ENCODE measurements at regions not wholly inside any gene's neighbourhood (a gene's known extent, or its start where the extent isn't known, plus 50 kb on each side); places are given as distances from the start of the nearest gene placed in this dataset.

DNA sequence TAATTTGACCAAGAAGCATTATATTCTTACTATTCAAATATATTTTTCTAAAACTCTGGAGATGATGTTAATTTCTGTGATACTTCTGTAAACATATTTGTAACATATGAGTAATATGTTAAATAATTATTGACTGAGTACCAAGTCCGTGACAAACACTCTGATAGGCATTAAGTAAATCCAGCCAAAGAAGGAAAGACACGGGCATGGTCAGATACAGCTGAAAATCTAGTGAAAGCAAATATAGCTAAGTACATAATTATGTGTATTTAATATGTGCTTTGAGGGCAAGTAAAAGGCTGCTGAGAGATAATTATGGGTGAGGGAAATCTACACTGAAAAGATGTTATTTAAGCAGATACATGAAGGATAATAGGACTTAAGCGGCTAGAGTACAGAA lies 1263.6 kb upstream of the ADGRL3 start:
- no peak for DNase-seq

GRCh38 chr4:59938166-59938565 lies 1262.0 kb upstream of the ADGRL3 start:
- no peak for DNase-seq

GRCh38 chr4:59945277-59945676 lies 1254.8 kb upstream of the ADGRL3 start:
- no peak for DNase-seq

- DNase-seq = no peak
Observed at GRCh38 chr4:59945716-59946115, 1254.4 kb upstream of the ADGRL3 start.

DNA sequence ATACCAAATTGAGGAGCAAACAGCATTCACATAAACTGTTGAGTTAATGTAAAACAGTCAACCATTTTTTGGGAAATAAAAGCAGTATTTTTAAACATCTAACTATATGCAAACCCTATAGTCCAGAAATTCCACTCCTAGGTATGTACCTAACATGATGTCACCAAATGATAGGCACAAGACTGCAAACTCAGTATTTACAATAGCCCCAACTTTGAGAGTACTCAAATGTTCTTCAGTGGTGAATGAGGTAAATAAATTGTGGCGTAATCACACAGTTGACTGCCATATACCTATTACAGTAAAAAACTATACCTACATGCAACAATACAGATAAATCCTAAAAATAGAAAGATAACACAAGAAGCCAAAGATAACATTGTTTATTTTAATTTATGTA lies 1243.8 kb upstream of the ADGRL3 start:
- DNase-seq = no peak

- no peak for DNase-seq
Observed at GRCh38 chr4:59960143-59960542, 1240.0 kb upstream of the ADGRL3 start.

DNA sequence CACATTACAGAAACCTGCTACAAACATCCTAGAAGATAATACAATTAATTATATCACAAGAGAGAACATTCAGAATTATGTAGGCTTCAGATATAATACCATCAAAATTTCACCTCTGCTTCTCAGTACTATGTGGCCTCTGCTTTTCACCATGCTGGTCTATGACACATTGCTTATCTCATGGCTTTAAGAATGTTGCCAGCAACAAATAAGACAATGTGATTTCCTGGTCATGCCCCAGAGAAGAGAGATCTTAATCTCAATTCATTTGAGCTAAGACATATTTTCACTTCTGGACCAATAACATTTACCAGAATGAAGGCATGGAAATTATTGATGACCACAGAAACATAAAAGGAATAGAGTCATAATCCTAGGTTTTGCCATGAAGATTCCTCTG lies 1233.4 kb upstream of the ADGRL3 start:
- no peak for DNase-seq

- DNase-seq = no peak
Observed at GRCh38 chr4:59968796-59969195, 1231.3 kb upstream of the ADGRL3 start.

GRCh38 chr4:59969909-59970308 lies 1230.2 kb upstream of the ADGRL3 start:
- no peak for DNase-seq

GRCh38 chr4:59971952-59972351 lies 1228.2 kb upstream of the ADGRL3 start:
- no peak for DNase-seq

DNA sequence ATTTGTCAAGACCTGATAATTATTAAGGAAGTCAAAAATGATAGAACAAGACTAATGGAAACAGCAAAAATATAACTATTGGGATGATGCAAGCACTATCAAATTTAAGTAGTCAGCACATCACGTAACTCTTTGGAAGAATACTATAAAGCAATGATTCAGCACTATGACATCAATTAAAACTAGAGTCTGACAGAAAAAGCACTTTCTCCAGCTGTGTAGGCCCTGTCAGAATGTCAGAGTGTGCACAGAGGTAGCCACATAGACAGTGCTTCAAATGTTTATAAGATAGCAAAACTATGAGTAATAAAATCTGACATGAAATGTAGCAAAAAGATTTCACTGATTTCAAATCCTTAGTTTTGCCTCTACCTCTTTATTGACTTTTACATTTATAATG lies 1226.6 kb upstream of the ADGRL3 start:
- no peak for DNase-seq

DNA sequence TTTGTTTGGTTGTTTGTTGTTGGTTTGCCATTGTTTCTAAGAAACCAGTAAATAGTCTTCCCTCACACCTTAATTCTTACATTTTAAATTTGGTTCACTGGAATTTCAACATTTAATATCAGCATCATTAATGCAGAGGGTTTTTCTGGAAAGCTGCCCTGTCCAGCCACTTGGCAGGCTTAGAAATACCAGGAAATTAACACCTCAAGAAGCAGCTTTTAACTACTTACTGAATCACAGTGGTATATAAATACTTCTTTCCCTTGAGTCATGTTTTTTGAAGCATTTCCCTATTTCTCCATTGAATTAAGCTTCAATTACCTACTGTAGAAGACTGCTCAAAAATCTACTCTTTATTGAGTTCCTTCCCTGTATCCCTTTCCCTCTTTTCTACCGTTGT lies 1221.1 kb upstream of the ADGRL3 start:
- DNase-seq = no peak

DNA sequence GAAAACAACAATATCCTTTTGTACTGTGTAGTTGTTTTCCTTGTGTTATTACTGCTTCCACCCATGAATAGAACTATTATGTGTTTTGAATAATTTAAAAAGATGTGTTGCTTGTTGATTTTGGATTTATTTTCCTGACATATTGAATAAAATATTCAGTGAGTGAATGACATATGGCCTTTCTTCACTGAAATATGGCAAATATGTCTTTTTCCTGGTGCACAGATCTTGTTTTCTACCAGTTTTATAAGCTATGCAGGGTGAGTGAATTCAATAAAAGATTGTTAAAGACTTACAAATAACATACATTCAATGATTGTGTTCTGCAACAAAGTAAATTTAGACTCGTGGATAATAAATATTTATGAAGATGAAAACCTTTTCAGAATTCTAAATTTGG lies 1216.3 kb upstream of the ADGRL3 start:
- no peak for DNase-seq

- no peak for DNase-seq
Observed at GRCh38 chr4:59987289-59987688, 1212.8 kb upstream of the ADGRL3 start.

DNA sequence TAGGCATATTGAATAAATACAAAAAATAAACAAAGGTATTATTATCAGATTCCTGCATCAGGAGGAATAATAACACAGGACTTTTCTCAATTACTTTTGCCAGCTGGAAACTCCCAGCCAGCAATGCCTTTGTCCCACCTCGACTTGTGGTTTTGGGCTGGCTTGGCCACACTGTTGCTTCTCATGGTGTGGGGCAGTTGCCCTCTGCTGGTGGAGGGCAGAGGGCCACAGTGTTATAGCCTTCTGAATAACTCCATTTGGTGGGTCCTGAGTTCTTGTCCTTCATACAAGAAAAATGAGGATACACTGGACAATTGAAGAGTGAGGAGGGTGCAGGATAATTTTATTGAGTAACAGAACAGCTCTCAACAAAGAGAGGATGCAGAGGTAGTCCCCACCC lies 1206.0 kb upstream of the ADGRL3 start:
- DNase-seq = no peak

- no peak for DNase-seq
Observed at GRCh38 chr4:60002603-60003337, 1197.4 kb upstream of the ADGRL3 start.

GRCh38 chr4:60013464-60014184 lies 1186.5 kb upstream of the ADGRL3 start:
- no peak for DNase-seq

- DNase-seq = no peak
Observed at GRCh38 chr4:60016971-60017370, 1183.2 kb upstream of the ADGRL3 start.

DNA sequence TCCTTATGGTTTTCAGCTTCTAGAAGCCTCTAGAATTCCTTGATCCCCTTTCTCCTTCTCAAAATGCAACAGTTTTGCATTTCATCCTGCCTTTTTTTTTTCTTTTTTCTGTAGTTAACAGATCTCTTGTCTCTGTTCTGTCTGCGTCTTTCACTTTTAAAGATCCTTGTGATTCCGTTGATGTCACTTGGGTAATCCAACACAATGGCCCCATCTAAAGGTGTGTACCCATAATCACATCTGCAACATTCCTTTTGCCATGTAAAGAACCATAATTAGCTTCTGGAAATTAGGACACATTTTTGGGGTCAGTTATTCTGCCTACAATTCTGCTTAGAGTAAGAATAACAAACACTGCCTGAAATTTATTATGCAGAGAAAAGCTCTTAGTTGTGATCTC lies 1180.9 kb upstream of the ADGRL3 start:
- no peak for DNase-seq

DNA sequence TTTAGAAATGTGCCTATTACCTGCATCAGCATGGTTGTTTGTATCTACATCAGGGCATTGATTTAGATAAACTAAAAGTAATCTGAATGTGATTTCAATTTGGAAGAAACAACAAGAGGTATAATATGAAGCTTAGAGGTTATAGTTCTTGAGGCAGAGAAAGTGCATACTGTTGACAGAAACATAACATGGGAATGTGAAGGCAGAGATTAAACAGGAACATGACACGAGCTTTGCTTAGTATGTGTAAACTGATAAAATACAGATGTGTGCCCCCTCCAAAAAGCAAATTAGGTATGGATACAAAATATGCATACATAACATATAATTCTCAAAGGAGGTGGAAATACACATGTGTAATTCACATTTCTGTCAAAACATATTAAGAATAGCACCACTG lies 1180.2 kb upstream of the ADGRL3 start:
- no peak for DNase-seq

DNA sequence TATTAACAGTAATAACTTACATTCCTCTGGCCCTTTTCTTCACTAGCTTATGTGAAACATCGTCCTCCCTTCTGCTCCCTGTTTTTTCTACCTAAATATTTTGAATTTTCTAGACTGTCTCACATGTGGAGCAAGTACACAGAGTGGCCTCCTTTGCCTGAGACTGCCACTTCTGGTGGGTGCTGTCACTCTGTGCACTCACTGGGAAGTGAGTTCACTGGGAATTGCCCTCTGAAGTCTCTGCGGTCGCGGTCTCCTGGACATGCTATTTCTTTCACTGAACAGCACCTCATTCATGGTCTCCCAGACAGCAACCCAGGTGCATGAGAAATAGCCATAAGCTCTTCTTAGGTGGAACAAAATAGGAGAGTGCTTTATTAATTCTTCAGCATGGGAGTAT lies 1179.7 kb upstream of the ADGRL3 start:
- DNase-seq = no peak

- DNase-seq = no peak
Observed at GRCh38 chr4:60033826-60034225, 1166.3 kb upstream of the ADGRL3 start.

- no peak for DNase-seq
Observed at GRCh38 chr4:60034361-60034760, 1165.8 kb upstream of the ADGRL3 start.

GRCh38 chr4:60039908-60040307 lies 1160.2 kb upstream of the ADGRL3 start:
- DNase-seq = no peak

- no peak for DNase-seq
Observed at GRCh38 chr4:60042231-60042652, 1157.9 kb upstream of the ADGRL3 start.

All from GDM1 (cell line).